ENCODE measurements at regions not wholly inside any gene's neighbourhood (a gene's known extent, or its start where the extent isn't known, plus 50 kb on each side); places are given as distances from the start of the nearest gene placed in this dataset.

GRCh38 chr21:41625428-41625827 is 117.5 kb upstream of the TMPRSS2 start (continued):
- TF ChIP-seq IRF2 (CRISPR knock-in tag; IDR thresholded peaks at IDR 0.05) (no peak), ZNF260 (CRISPR knock-in tag; IDR thresholded peaks at IDR 0.05; ENCODE audit: borderline replicate concordance, low read depth) (no peak)

- in situ Hi-C loops (cut with HindIII; ENCODE audit: extremely low pct_ligation_motif_present, low pct_unique_long_range_greater_than_20kb) (loop anchor here (25.0 kb wide), 1 partner anchor 488 kb away; no protein-coding TSS in a partner anchor), intact Hi-C loops (cut with micrococcal nuclease; ENCODE audit: unreplicated experiment) (no loop called here)
- H3K4me3 ChIP-seq (replicated peaks in 1 of 3; ENCODE audit: insufficient read depth in 1 of 3, low read depth in 2 of 3, low read length in 3 of 3) = no peak overlapping the region
- peaks cover 15% of the 10 kb centered on the region for H3K4me1 ChIP-seq (ENCODE audit: insufficient read depth, low read length)
- no peaks in the 10 kb centered on the region for H3K79me2 ChIP-seq (ENCODE audit: insufficient read depth, low read length)
- ChIA-PET POLR2A (no interaction called here), CTCF (ENCODE audit: low intra/inter-chr PET ratio, low total read pairs) (no interaction called here)
- no peak overlapping the region for H3K9ac ChIP-seq (ENCODE audit: insufficient read depth, low read depth, low read length)
- no peaks in the 10 kb centered on the region for H4K20me1 ChIP-seq (ENCODE audit: insufficient read depth, low read length)
- 8% methylated on average over 7 of the region's 7 CpGs for WGBS (ENCODE audit: low lambda C conversion rate)
- ATAC-seq (no peak), FAIRE-seq (no peak), DNase-seq (ENCODE audit: low spot score) (no peak)
- H3K27me3 ChIP-seq (ENCODE audit: control insufficient read depth in 1 of 2, insufficient read depth in 2 of 2, low read length in 2 of 2) = peaks cover 2 to 25% of the 10 kb centered on the region in 2 experiments; a peak in 4 of 5 replicates
- BruUV-seq (replicated peaks) = no TSS peak
- no peak for TF ChIP-seq ZBTB14 (CRISPR knock-in tag; IDR thresholded peaks at IDR 0.05)
- TF ChIP-seq TEAD2 (CRISPR knock-in tag; IDR thresholded peaks at IDR 0.05) = no peak
- no peak for TF ChIP-seq ZNF503 (CRISPR knock-in tag; IDR thresholded peaks at IDR 0.05)
- TF ChIP-seq JARID2 (CRISPR knock-in tag; IDR thresholded peaks at IDR 0.05; ENCODE audit: insufficient replicate concordance) = no peak
- peak overlapping the region; percentile 13; the same call in 1 of the 2 replicates for H3K4me2 ChIP-seq (ENCODE audit: low read depth, low read length)
- H3K27ac ChIP-seq (ENCODE audit: extremely low read length, insufficient read depth, low read length) = no peak overlapping the region
- H2AFZ ChIP-seq (ENCODE audit: low read length) = no peak overlapping the region
- H3K36me3 ChIP-seq (replicated peaks in 1 of 2; ENCODE audit: control insufficient read depth in 1 of 2, insufficient read depth in 2 of 2, low read length in 2 of 2) = no peaks in the 10 kb centered on the region
- no peaks in the 10 kb centered on the region for H3K9me3 ChIP-seq (ENCODE audit: low read length)
Measured at GRCh38 chr21:41624674-41625310, 116.8 kb upstream of the TMPRSS2 start.

Data from HepG2 (cell line).